ENCODE measurements at regions not wholly inside any gene's neighbourhood (a gene's known extent, or its start where the extent isn't known, plus 50 kb on each side); places are given as distances from the start of the nearest gene placed in this dataset.
A peak's percentile ranks its signal among the peaks of the same experiment; 100 is the strongest.

- FAIRE-seq, result no peak
Measured at GRCh38 chr2:237150186-237150585, 64.5 kb downstream of the COPS8 start.

GRCh38 chr2:237150831-237151375, 65.2 kb downstream of the COPS8 start:
- FAIRE-seq (no peak), DNase-seq (ENCODE audit: low spot score in 2 of 2) (no peak)

More at GRCh38 chr2:237150186-237150585, 64.5 kb downstream of the COPS8 start:
- DNase-seq (ENCODE audit: low spot score in 2 of 2), result no peak

- FAIRE-seq (no peak), DNase-seq (ENCODE audit: low spot score in 2 of 2) (no peak)
Measured at GRCh38 chr2:237152361-237152760, 66.7 kb downstream of the COPS8 start.

- no peak for FAIRE-seq
- no peak for DNase-seq (ENCODE audit: low spot score in 2 of 2)
Measured at GRCh38 chr2:237153181-237153580, 67.5 kb downstream of the COPS8 start.

DNA sequence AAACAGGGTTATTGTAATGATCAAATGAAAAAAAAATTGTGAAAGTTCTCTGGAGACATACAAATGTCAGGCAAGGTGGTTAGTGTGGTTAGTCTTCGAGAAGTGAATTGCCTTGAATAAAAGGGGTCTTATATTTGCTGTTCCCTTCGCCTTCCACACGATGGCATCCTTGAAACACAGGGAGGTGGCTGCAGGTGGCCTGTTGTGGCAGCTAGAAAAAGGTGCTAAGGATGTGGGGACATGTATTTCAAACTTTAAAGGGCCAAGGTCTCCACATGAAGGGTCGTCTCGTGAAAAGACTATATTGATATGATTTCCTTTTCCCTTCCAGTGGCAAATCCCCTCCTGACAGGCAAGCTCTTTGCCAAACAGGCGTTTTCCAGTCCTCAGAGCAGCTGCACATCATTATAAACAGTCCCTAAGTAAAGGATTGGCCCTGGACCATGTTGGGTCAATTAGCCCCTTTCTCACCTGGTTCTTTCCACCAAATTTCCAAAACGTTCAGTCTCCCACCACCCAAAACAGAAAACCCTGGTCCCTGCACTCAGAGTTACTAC, 68.5 kb downstream of the COPS8 start:
- DNase-seq (ENCODE audit: low spot score in 2 of 2), result no peak
- no peak for FAIRE-seq

DNA sequence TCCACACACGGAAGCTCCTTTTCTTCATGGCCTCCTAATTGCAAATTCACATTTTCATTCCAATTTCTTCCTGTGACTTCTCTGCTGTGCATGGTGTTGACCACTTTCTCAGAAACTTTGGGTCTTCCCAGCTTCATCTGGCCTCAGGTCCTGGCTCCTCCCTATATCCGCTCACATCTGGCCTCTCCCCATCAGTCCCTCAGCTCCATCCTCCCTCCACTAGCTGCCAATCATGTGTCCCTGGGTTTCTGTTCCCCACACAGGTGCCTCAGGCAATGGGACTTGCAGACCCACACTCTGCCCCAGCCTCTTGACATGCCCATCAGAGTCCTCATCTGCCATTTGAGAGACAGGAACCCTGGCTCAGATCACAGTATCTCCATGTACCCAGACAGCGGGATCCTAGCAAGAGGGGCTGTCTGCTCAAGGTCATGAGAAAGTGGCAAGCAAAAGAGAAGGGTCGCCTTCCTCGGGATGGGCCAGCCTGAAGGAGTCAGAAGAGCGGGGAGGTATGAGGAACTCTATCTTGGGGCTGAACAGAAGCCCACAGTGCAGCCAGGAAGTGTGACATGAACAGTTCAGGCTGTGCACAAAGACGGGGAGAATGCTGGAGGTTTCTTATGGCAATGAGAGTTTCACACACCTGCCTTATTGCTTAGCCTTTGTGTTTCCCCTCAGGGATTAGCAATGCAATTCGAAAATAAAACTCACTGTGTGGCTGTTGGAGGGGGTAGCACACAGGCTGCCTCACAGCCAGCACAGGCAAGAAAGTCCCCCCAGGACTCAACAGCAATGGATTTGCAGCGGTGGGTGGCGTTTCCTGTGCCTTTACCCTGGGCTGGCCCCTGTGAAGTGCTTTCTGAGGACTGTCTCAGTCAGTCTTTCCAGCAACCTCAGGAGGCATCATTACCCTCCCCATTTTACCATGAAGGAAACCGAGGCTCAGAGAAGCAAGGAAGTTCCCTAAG, 69.5 kb downstream of the COPS8 start:
- FAIRE-seq (no peak), DNase-seq (ENCODE audit: low spot score in 2 of 2) (no peak)

DNA sequence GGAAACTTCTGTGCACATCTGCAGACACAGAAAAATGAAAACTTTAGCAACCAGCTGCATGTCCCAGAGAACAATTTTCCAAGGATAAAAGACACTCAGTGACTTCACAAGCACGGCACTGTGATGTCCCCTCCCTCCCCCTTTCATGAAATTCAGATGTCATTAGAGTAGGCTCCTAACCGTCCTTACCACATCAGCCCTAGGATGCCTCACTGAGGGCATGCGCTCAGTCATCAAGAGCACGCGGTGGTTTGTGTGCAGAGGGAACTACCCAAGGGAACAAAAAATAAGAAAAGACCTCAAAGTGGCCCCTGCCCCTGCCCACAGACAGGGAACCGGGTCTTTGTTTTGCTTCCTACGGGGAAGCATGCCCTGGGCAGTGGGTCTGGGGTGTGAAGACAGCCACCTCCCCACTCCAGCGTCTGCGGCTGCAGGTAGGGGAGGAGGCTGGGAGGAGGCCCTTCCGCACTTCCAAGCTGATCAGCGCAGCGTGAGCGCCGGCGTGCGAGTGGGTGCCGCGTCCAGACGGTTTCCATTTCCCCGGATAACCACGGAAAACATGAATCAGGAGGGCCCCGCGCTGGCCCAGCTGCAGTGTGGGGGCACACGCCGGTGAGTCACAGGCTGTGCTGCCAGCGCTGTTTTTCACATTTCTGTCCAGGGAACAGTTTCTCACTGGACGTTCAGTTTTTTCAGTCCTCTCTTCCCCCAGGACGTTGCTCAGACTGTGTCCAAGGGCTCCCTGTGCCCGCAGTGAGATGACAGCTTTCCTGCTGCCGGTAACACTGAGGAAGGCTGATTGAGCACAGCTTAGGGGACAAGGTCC, 70.6 kb downstream of the COPS8 start:
- DNase-seq (ENCODE audit: low spot score in 2 of 2) (peak in 1 of 2 donors; percentile 50), FAIRE-seq (no peak)

GRCh38 chr2:237156857-237157779, 71.4 kb downstream of the COPS8 start:
- no peak for FAIRE-seq
- DNase-seq (ENCODE audit: low spot score in 2 of 2), result no peak

- FAIRE-seq (no peak), DNase-seq (ENCODE audit: low spot score in 2 of 2) (no peak)
Measured at GRCh38 chr2:237157780-237158102, 72.1 kb downstream of the COPS8 start.

DNA sequence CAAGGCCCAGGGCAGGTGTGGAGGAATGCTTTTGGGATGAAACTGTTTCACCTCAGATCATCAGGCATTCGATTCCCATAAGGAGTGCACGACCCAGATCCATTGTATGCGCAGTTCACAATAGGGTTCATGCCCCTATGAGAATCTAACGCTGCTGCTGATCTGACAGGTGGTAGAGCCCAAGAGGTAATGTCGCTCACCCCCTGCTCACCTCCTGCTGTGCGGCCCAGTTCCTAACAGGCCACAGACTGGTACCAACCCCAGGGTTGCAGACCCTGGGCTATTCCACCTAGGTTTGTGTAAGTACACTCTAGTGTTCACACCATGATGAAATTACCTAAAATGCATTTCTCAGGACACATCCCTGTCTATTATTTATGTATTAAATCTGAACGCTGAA, 72.5 kb downstream of the COPS8 start:
- DNase-seq (ENCODE audit: low spot score in 2 of 2), result no peak
- FAIRE-seq, result no peak

DNA sequence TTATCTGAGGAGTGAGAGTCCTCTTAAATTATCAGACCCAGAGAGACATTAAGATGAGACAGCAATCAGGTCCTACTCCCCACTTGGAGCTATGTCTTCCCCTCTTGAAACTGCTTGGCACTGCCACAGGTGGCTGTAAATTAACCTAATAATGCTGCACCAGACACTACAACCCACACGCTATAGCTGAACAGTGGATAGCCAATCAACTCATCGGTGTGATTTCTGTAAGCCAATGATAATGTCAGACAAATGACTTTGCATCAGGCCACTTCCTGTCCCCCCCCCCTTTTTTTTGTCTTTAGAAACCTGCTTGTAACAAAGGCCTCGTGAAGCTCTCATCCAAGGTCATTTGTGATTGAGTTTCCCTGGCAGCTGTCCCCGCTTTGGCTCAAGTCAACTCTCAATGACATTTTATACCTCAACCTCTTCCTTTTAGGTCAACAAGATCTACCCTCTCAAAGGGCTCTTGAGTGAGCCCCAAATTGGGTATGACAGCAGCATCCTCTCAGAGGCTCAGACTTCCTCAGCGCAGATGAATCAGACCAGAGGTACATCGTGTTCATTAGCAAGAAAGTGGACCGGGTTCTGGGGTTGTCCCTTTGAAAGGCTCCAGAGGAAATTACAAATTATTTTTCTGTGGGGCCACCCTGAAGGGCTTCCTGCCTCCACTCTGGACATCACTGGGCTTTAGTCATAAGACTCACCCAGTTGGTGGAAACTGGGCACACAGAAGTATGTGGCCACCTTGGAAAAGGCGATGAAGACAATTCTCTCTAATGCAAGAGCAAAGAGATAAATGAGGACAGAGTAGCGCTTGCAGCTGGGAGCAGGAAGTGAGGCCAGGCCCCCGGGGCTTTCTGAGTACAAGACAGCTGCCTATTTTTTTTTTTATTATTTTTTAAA, 73.6 kb downstream of the COPS8 start:
- FAIRE-seq, result no peak

GRCh38 chr2:237160271-237160919, 74.7 kb downstream of the COPS8 start:
- no peak for DNase-seq (ENCODE audit: low spot score in 2 of 2)

More for the DNA sequence above, 73.6 kb downstream of the COPS8 start:
- DNase-seq (ENCODE audit: low spot score in 2 of 2), result no peak

GRCh38 chr2:237161189-237161588, 75.5 kb downstream of the COPS8 start:
- DNase-seq (ENCODE audit: low spot score in 2 of 2), result no peak
- FAIRE-seq, result no peak

More at GRCh38 chr2:237160271-237160919, 74.7 kb downstream of the COPS8 start:
- no peak for FAIRE-seq

- FAIRE-seq, result no peak
- no peak for DNase-seq (ENCODE audit: low spot score in 2 of 2)
Measured at GRCh38 chr2:237162959-237163358, 77.3 kb downstream of the COPS8 start.

DNA sequence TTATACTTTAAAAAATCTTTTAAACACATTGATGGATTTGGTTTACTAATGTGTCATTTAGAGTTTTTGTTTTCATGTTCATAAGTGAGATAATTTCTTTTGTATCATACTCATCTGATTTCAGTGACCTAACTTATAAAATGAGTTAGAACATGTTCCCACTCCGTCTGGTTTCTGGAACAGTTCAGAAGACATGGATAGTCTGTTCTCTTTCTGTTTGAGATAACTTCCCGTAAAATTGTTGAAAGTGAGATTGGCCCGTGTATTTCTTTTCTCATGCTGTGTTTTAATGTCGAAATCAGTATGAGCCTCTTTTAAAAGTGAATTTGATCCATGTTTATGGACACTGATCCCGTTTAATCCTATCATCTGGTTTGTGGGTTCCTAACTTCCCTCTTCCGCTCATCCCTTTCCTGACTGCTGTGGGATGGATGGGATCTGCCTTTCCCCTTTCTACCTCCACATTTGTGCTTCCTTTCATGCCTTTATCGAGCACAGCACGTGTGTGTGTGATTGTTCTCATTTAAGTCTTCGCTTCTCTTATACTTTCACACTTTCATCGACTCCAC, 78.9 kb downstream of the COPS8 start:
- DNase-seq (ENCODE audit: low spot score in 2 of 2) (no peak), FAIRE-seq (no peak)

- no peak for DNase-seq (ENCODE audit: low spot score in 2 of 2)
Measured at GRCh38 chr2:237165405-237166276, 80.0 kb downstream of the COPS8 start.

DNA sequence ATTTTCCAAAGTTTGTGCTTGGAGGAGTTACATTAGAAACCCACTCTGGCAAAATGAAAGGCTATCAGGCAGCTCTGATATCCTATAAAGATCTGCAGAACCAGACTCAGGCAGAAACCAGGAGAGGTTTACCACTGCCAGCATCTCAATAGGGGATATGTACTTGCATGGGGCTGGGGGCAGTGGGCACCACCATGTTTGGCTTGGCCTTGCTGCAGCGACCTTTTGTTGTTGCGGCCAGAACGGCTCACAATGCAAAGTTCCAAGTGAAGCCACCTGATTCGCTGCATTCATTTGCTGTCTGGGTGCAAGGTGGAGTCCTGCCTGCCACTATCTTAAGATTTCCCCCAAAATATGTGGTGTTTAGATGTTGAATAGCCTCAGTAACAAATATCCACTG, 81.3 kb downstream of the COPS8 start:
- FAIRE-seq (no peak), DNase-seq (ENCODE audit: low spot score in 2 of 2) (no peak)

More at GRCh38 chr2:237165405-237166276, 80.0 kb downstream of the COPS8 start:
- FAIRE-seq, result no peak
